HUDEP-2 (cell line): ENCODE measurements at regions not wholly inside any gene's neighbourhood (a gene's known extent, or its start where the extent isn't known, plus 50 kb on each side); places are given as distances from the start of the nearest gene placed in this dataset.
"Not testable (repeated sequence)": the region's sequence is repeated elsewhere in the genome, so short reads cannot be mapped to it uniquely, and the experiment has no call there.

ENCODE experiments used
- DNase-seq, 76 experiments: peaks; one replicate each; lab custom pipeline; 2025; ENCODE audit not compliant: unreplicated experiment in 76 of 76; lab: John Stamatoyannopoulos, UW

- no peak for DNase-seq
Measured at GRCh38 chr1:196005426-196005825, 602.8 kb downstream of the KCNT2 start.

- DNase-seq: not testable (repeated sequence)
Measured at GRCh38 chr1:196004388-196004787, 603.9 kb downstream of the KCNT2 start.

- DNase-seq: no peak
Measured at GRCh38 chr1:196002906-196003305, 605.3 kb downstream of the KCNT2 start.

- not testable (repeated sequence) for DNase-seq
Measured at GRCh38 chr1:196002296-196002695, 605.9 kb downstream of the KCNT2 start.

- no peak for DNase-seq
Measured at GRCh38 chr1:196001188-196001587, 607.1 kb downstream of the KCNT2 start.

GRCh38 chr1:195999022-195999421 is 609.2 kb downstream of the KCNT2 start:
- no peak for DNase-seq

GRCh38 chr1:195981448-195982139 is 626.6 kb downstream of the KCNT2 start:
- DNase-seq: no peak

- no peak for DNase-seq
Measured at GRCh38 chr1:195979646-195980045, 628.6 kb downstream of the KCNT2 start.

- DNase-seq: no peak
Measured at GRCh38 chr1:195973311-195973904, 634.8 kb downstream of the KCNT2 start.

- no peak for DNase-seq
Measured at GRCh38 chr1:195971589-195971988, 636.7 kb downstream of the KCNT2 start.

GRCh38 chr1:195970209-195970608 is 638.0 kb downstream of the KCNT2 start:
- no peak for DNase-seq

GRCh38 chr1:195965475-195965874 is 642.8 kb downstream of the KCNT2 start:
- DNase-seq: no peak

GRCh38 chr1:195965036-195965435 is 643.2 kb downstream of the KCNT2 start:
- no peak for DNase-seq

GRCh38 chr1:195964516-195964915 is 643.7 kb downstream of the KCNT2 start:
- no peak for DNase-seq

- no peak for DNase-seq
Measured at GRCh38 chr1:195962051-195962450, 646.2 kb downstream of the KCNT2 start.

GRCh38 chr1:195960580-195960979 is 647.7 kb downstream of the KCNT2 start:
- DNase-seq: no peak

GRCh38 chr1:195958131-195958530 is 650.1 kb downstream of the KCNT2 start:
- DNase-seq: no peak

GRCh38 chr1:195956845-195957244 is 651.4 kb downstream of the KCNT2 start:
- no peak for DNase-seq

GRCh38 chr1:195954848-195955247 is 653.4 kb downstream of the KCNT2 start:
- no peak for DNase-seq

- peak in 1 of 76 experiments; percentile 2 for DNase-seq
Measured at GRCh38 chr1:195951313-195951712, 656.9 kb downstream of the KCNT2 start.

- no peak for DNase-seq
Measured at GRCh38 chr1:195948123-195948895, 659.9 kb downstream of the KCNT2 start.

- DNase-seq: no peak
Measured at GRCh38 chr1:195946500-195946899, 661.7 kb downstream of the KCNT2 start.
